BLaER1 treated with 17β-estradiol and CSF1 and Interleukin-3, amounts not matched to agents 10 nM and 100 nM (cell line): ENCODE measurements at regions not wholly inside any gene's neighbourhood (a gene's known extent, or its start where the extent isn't known, plus 50 kb on each side); places are given as distances from the start of the nearest gene placed in this dataset.
A peak's percentile ranks its signal among the peaks of the same experiment; 100 is the strongest.

Experiments used
- H3K27ac ChIP-seq, 11 experiments: shearing (Covaris generic); formaldehyde crosslinking; 2 replicates each; pipeline ENCODE4 v1.8.1; 2022
- H3K27me3 ChIP-seq, 11 experiments: shearing (Covaris generic); formaldehyde crosslinking; 2 replicates each; pipeline ENCODE4 v1.8.1; 2022
- H3K36me3 ChIP-seq, 11 experiments: shearing (Covaris generic); formaldehyde crosslinking; 2 replicates each; pipeline ENCODE4 v1.8.1; 2022
- H3K4me1 ChIP-seq, 10 experiments: shearing (Covaris generic); formaldehyde crosslinking; 2 replicates each; pipeline ENCODE4 v1.8.1; 2022
- H3K4me2 ChIP-seq, 11 experiments: shearing (Covaris generic); formaldehyde crosslinking; 2 replicates each; pipeline ENCODE4 v1.8.1; 2022
- H3K4me3 ChIP-seq, 10 experiments: shearing (Covaris generic); formaldehyde crosslinking; 2 replicates each; pipeline ENCODE4 v1.8.1; 2022
- H3K9ac ChIP-seq, 11 experiments: shearing (Covaris generic); formaldehyde crosslinking; 2 replicates each; pipeline ENCODE4 v1.8.1; 2022
- H3K9me3 ChIP-seq, 11 experiments: shearing (Covaris generic); formaldehyde crosslinking; replicated peaks in 1 of 11; 2 replicates each; pipeline ENCODE4 v1.8.1; 2022
- H4K20me1 ChIP-seq, 11 experiments: shearing (Covaris generic); formaldehyde crosslinking; 2 replicates each; pipeline ENCODE4 v1.8.1; 2022
- Cebpa-rat ChIP-seq, 11 experiments: shearing (Covaris generic); IDR thresholded peaks; 2 replicates each; pipeline ENCODE4 v1.8.1; 2022

DNA sequence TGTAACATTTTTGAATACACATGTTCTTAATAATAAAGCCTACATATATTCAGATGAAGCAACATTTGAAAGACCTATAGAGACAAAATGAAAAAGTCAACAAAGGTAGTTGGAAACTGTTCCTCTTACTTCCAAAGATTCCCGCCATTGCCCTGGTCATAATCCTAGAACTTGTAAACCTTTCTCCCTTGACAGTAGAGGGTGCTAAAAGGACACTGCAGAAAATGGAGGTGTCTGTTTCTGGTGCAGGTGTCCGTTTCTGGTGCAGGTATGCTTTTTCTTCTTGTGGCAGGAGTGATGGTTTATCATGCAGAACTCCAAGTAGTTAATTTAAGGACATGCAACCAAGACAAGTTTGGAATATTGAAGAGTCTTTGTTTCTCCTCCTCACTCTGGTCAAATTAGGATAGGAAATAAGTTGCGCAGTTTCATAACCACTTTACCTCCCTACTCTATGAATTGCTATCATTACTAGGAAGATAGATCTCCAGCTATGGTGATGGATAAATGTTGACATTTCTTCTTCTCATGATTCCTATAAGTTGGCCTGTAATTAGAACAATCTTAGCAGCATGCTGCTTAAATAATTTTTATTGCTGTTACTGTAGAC is 56.0 kb upstream of the FAM174A start:
- no peaks in the 10 kb centered on the region for H3K27me3 ChIP-seq
- H3K4me1 ChIP-seq: no peaks in the 10 kb centered on the region
- no peak overlapping the region for H3K27ac ChIP-seq
- no peaks in the 10 kb centered on the region for H3K9me3 ChIP-seq
- no peaks in the 10 kb centered on the region for H4K20me1 ChIP-seq
- no peak overlapping the region for H3K9ac ChIP-seq
- H3K4me2 ChIP-seq: no peak overlapping the region
- no peak overlapping the region for H3K4me3 ChIP-seq
- TF ChIP-seq Cebpa-rat (IDR thresholded peaks at IDR 0.05): no peak
- H3K36me3 ChIP-seq: no peaks in the 10 kb centered on the region

DNA sequence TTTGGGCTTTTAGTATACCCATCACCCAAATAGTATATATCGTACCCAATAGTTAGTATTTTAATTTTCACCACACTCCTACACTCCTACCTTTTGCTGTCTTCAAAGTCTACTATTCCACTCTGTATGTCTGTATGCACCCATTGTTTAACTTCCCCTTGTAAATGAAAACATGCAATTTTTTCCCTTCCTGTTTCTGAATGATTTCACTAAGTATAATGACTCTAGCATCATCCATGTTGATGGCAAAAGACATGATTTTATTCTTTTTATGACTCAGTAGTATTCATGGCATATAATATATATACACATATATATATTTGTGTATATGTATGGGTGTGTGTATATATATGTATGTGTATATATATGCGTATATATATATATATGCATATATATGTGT is 63.1 kb upstream of the FAM174A start:
- Histone ChIP-seq H3K4me1 (peaks cover 0 to 8% (median 0%) of the 10 kb centered on the region in 10 experiments; a peak in 2 of 20 replicates), H4K20me1 (no peaks in the 10 kb centered on the region), H3K9ac (no peak overlapping the region), H3K4me3 (no peak overlapping the region), H3K9me3 (no peaks in the 10 kb centered on the region), H3K36me3 (no peaks in the 10 kb centered on the region), H3K27me3 (no peaks in the 10 kb centered on the region), H3K27ac (no peak overlapping the region), H3K4me2 (no peak overlapping the region)
- TF ChIP-seq Cebpa-rat (IDR thresholded peaks at IDR 0.05): no peak

DNA sequence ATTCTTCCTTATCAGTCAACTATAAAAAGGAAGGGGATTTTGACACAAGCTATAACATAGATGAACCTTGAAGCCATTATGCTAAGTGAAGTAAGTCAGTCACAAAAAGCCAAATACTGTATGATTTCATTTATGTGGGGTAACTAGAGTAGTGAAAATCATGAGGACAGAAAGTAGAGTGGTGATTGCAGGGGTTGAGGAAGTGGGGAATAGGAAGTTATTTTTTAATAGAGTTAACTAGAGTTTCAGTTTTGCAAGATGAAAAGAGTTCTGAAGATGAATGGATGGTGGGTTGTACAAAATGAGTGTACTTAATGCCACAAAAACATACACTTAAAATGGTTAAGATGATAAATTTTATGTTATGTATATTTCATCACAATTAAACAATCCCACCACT is 65.4 kb upstream of the FAM174A start:
- no peak for TF ChIP-seq Cebpa-rat (IDR thresholded peaks at IDR 0.05)
- Histone ChIP-seq H3K4me1 (peaks cover 0 to 22% (median 0%) of the 10 kb centered on the region in 10 experiments; a peak in 5 of 20 replicates), H3K4me2 (peak overlapping the region in 1 of 11 experiments; percentile 27; a peak in 1 of 22 replicates)

DNA sequence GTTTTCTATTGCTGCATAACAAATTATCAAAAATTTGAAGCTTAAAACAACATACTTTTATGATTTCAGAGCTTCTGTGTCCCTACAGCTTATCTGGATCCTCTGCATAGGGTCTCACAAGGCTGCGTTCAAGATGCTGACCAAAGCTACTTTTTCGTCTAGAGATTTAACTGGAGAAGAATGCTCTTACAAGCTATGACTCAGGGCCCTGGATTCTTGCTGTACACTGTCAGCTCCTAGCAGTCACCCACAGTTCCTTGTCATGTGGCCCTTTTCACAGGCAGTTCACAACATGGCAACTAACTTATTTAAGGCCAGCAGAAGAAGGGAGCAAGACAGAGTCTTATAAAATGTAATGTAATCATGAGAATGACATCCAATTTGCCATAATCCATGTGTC is 70.8 kb upstream of the FAM174A start:
- H3K4me3 ChIP-seq: no peak overlapping the region
- H3K27me3 ChIP-seq: no peaks in the 10 kb centered on the region
- H3K27ac ChIP-seq: no peak overlapping the region
- no peaks in the 10 kb centered on the region for H3K9me3 ChIP-seq
- TF ChIP-seq Cebpa-rat (IDR thresholded peaks at IDR 0.05): no peak
- no peak overlapping the region for H3K9ac ChIP-seq
- peaks cover 0 to 19% (median 0%) of the 10 kb centered on the region in 10 experiments; a peak in 5 of 20 replicates for H3K4me1 ChIP-seq
- 0 out of 22 replicates have a peak overlapping the region, but pooled peaks of 1 of the 11 experiments have one; percentile 1 for H3K4me2 ChIP-seq
- H4K20me1 ChIP-seq: no peaks in the 10 kb centered on the region
- no peaks in the 10 kb centered on the region for H3K36me3 ChIP-seq

More for the DNA sequence above, 65.4 kb upstream of the FAM174A start:
- Histone ChIP-seq H3K27me3 (no peaks in the 10 kb centered on the region), H4K20me1 (no peaks in the 10 kb centered on the region), H3K9me3 (no peaks in the 10 kb centered on the region), H3K4me3 (no peak overlapping the region), H3K36me3 (no peaks in the 10 kb centered on the region), H3K9ac (no peak overlapping the region), H3K27ac (no peak overlapping the region)

DNA sequence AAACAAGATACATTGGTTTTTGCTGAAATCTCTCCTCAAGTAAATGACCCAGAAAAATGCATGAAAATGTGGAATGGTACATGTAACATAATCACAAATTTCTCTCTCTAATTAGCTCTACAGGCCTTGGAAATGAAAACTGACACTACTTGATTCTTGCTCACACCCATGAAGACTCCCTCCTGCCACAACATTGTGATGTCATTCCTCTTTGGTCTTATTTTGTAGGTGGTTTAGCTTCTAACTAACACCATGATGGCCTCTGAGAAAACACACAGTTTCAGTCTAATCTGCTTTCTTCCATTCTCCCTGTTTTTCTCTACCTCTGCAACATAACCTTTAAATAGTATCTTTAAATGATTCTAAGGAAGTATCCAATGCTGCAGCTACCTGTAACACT is 78.6 kb upstream of the FAM174A start:
- H3K4me1 ChIP-seq: no peaks in the 10 kb centered on the region
- H3K4me3 ChIP-seq: no peak overlapping the region
- no peak overlapping the region for H3K4me2 ChIP-seq
- no peak overlapping the region for H3K9ac ChIP-seq
- no peaks in the 10 kb centered on the region for H3K36me3 ChIP-seq
- H3K27me3 ChIP-seq: no peaks in the 10 kb centered on the region
- no peaks in the 10 kb centered on the region for H3K9me3 ChIP-seq
- no peak for TF ChIP-seq Cebpa-rat (IDR thresholded peaks at IDR 0.05)
- H3K27ac ChIP-seq: no peak overlapping the region
- no peaks in the 10 kb centered on the region for H4K20me1 ChIP-seq

DNA sequence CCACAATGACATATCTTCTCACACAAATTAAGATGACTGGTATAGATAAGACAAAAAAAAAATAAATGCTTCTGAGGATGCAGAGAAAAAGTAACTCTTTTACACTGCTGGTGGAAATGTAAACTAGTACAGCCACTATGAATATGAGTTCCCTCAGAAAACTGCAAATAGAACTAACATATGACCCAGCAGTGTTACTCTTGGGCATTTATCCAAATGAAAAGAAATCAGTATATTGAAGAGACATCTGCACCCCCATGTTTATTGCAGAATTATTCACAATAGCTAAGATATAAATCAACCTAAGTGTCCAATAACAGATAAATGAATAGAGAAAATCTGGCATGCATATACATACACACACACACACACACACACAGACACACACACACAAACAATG is 83.0 kb upstream of the FAM174A start:
- Histone ChIP-seq H3K4me2 (no peak overlapping the region), H3K27ac (no peak overlapping the region), H3K36me3 (no peaks in the 10 kb centered on the region), H3K4me1 (no peaks in the 10 kb centered on the region), H3K9ac (no peak overlapping the region), H4K20me1 (no peaks in the 10 kb centered on the region), H3K27me3 (no peaks in the 10 kb centered on the region), H3K9me3 (no peaks in the 10 kb centered on the region), H3K4me3 (no peak overlapping the region)
- TF ChIP-seq Cebpa-rat (IDR thresholded peaks at IDR 0.05): no peak

DNA sequence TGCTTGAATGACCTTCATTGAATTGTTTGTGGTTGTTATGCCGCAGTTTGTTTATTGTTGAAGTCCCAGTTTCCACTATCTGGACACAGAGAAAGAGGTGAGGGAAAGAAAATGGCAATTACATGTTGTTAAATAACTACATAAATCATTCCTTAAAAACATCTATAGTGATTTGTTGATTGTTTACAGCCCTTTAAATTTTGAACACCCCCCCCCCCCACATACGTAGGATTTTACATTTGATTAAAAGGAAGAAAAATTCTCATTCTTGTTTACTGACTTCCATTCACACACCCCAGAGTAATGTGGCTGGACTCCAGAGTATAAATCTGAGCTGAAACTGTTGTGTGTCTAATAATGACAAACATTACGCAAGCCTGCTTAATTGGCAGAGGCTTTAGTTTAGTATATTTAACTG is 87.1 kb upstream of the FAM174A start:
- no peaks in the 10 kb centered on the region for H3K27me3 ChIP-seq

DNA sequence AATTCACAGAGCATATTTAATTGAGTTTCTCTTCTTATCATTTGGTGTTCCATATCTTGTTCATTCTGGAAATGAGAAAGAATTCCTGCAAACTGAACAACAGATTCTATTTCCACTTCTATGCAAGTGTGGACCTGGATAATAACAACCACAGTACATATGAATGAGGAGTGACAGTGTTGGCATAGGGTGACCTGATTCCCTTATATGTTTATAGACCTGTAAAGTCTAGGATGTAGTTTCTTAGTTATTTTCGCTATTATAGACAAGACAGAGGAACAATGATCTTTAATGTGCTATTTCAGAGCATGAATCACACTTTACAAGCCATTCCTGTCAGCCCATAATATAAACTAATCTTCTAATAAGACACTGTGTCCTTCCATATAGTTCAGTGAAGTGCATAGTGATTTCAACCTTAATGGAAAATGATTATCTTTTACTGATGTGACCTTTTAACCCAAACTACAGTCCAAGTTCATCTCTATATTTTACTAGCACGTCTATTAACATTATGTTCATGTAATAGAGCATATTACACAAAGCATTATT is 88.2 kb upstream of the FAM174A start:
- Histone ChIP-seq H3K4me2 (no peak overlapping the region), H3K36me3 (no peaks in the 10 kb centered on the region), H3K27ac (no peak overlapping the region), H3K4me1 (0 out of 20 replicates have a peak, but pooled peaks cover 0 to 6% (median 0%) of the 10 kb centered on the region in 10 experiments), H3K9me3 (no peaks in the 10 kb centered on the region), H3K4me3 (no peak overlapping the region), H3K9ac (no peak overlapping the region), H3K27me3 (no peaks in the 10 kb centered on the region), H4K20me1 (no peaks in the 10 kb centered on the region)
- TF ChIP-seq Cebpa-rat (IDR thresholded peaks at IDR 0.05): no peak

More for the DNA sequence above, 87.1 kb upstream of the FAM174A start:
- TF ChIP-seq Cebpa-rat (IDR thresholded peaks at IDR 0.05): no peak
- Histone ChIP-seq H3K4me2 (no peak overlapping the region), H3K4me3 (no peak overlapping the region), H3K27ac (no peak overlapping the region), H3K9me3 (no peaks in the 10 kb centered on the region), H3K9ac (no peak overlapping the region), H3K36me3 (no peaks in the 10 kb centered on the region), H4K20me1 (no peaks in the 10 kb centered on the region), H3K4me1 (0 out of 20 replicates have a peak, but pooled peaks cover 0 to 6% (median 0%) of the 10 kb centered on the region in 10 experiments)

DNA sequence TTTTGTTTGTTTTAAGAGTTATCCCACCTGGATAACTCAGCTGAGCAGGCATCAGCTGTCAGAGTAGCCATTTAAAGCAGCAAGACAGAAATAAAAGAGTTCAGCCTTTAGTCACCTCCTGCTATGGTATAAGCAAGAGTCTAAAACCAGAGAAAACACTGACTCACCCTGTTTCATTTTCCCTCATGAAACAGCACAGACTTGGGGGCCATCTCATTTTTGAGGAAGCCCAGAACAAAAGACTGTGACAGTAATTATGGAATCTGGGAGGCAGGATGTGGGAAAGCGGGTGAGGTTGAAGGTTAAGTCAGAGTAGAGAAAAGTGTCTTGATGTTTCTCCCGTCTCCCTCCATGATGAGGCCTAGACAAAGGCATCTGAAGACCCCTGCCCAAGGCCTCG is 90.2 kb upstream of the FAM174A start:
- no peaks in the 10 kb centered on the region for H3K36me3 ChIP-seq
- H3K4me2 ChIP-seq: 0 out of 22 replicates have a peak overlapping the region, but pooled peaks of 1 of the 11 experiments have one; percentile 21
- TF ChIP-seq Cebpa-rat (IDR thresholded peaks at IDR 0.05): no peak
- H3K9me3 ChIP-seq: no peaks in the 10 kb centered on the region
- 0 out of 20 replicates have a peak, but pooled peaks cover 0 to 6% (median 0%) of the 10 kb centered on the region in 10 experiments for H3K4me1 ChIP-seq
- H3K4me3 ChIP-seq: no peak overlapping the region
- H3K27me3 ChIP-seq: no peaks in the 10 kb centered on the region
- no peak overlapping the region for H3K9ac ChIP-seq
- no peaks in the 10 kb centered on the region for H4K20me1 ChIP-seq
- H3K27ac ChIP-seq: 0 out of 22 replicates have a peak overlapping the region, but pooled peaks of 1 of the 11 experiments have one; percentile 17

DNA sequence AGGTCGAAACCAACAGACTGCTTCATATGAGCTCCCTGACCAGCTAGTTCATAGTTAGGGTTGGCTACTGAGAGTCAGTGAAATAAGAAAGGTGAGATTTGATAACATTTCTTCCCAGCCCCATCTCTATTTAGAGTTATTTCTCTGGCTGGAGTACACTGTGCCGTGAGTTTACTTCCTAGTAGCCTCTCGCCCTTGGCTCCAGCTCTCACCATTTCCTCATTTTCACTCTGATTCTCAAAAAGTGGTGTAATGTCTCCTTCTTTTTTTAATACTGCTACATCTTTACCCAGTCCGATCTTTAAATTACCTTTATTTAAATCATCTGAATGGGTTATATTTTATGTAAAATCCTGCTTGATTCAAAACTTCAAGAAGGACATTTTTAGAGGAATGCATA is 100.4 kb upstream of the FAM174A start:
- no peak overlapping the region for H3K4me3 ChIP-seq

More for the DNA sequence above, 100.4 kb upstream of the FAM174A start:
- Histone ChIP-seq H3K4me2 (no peak overlapping the region), H3K9ac (no peak overlapping the region), H3K27me3 (no peaks in the 10 kb centered on the region), H3K36me3 (no peaks in the 10 kb centered on the region), H3K27ac (no peak overlapping the region), H3K9me3 (no peaks in the 10 kb centered on the region), H4K20me1 (no peaks in the 10 kb centered on the region), H3K4me1 (no peaks in the 10 kb centered on the region)
- no peak for TF ChIP-seq Cebpa-rat (IDR thresholded peaks at IDR 0.05)
